Neural progenitor cell (in vitro differentiated cells): ENCODE measurements at regions not wholly inside any gene's neighbourhood (a gene's known extent, or its start where the extent isn't known, plus 50 kb on each side); places are given as distances from the start of the nearest gene placed in this dataset.

Experiments used
- DNase-seq: peaks from one replicate; pipeline ENCODE4 v3.0.0-alpha.2; 2016; ENCODE audit warnings: low spot score
- H2AFZ ChIP-seq: fragments of 200-600 bp; sonication (generic); replicated peaks from 2 replicates; pipeline ENCODE4 v1.6.1; 2016; ENCODE audit warnings: antibody characterized with exemption
- H3F3A ChIP-seq: fragments of 200-600 bp; sonication (generic); 2 replicates; pipeline ENCODE4 v1.6.1; 2016; ENCODE audit warnings: antibody characterized with exemption, low read depth
- H3K27ac ChIP-seq: fragments of 200-600 bp; sonication (generic); 2 replicates; pipeline ENCODE4 v1.5.1; 2016; ENCODE audit warnings: mild to moderate bottlenecking
- H3K27me3 ChIP-seq: fragments of 200-600 bp; sonication (generic); 2 replicates; pipeline ENCODE4 v1.6.1; 2016; ENCODE audit warnings: mild to moderate bottlenecking, moderate library complexity
- H3K36me3 ChIP-seq: fragments of 200-600 bp; sonication (generic); 2 replicates; pipeline ENCODE4 v1.5.1; 2016
- H3K4me1 ChIP-seq: fragments of 200-600 bp; sonication (generic); 2 replicates; pipeline ENCODE4 v1.6.1; 2016; ENCODE audit warnings: mixed run types
- H3K4me2 ChIP-seq: fragments of 200-600 bp; sonication (generic); 2 replicates; pipeline ENCODE4 v1.6.1; 2016
- H3K4me3 ChIP-seq: fragments of 200-600 bp; sonication (generic); 2 replicates; pipeline ENCODE4 v1.5.1; 2016
- H3K79me2 ChIP-seq: fragments of 200-600 bp; sonication (generic); 2 replicates; pipeline ENCODE4 v1.6.1; 2016; ENCODE audit warnings: low read depth
- H3K9ac ChIP-seq: fragments of 200-600 bp; sonication (generic); 2 replicates; pipeline ENCODE4 v1.6.1; 2016
- H3K9me3 ChIP-seq: fragments of 200-600 bp; sonication (generic); 2 replicates; pipeline ENCODE4 v1.5.1; 2016; ENCODE audit warnings: low read depth
- H4K20me1 ChIP-seq: fragments of 200-600 bp; sonication (generic); 2 replicates; pipeline ENCODE4 v1.6.1; 2016; ENCODE audit warnings: low read depth
- H3K27ac Mint-ChIP-seq: 3 replicates; pipeline ENCODE4 v1.8.0; 2021; ENCODE audit warnings: mixed read lengths
- H3K27me3 Mint-ChIP-seq: 2 replicates; pipeline ENCODE4 v1.8.0; 2022; ENCODE audit warnings: low read depth, mild to moderate bottlenecking, inconsistent platforms, moderate library complexity, mixed read lengths; ENCODE audit not compliant: insufficient read depth
- H3K36me3 Mint-ChIP-seq: 3 replicates; pipeline ENCODE4 v1.8.0; 2021; ENCODE audit warnings: mixed read lengths
- H3K4me1 Mint-ChIP-seq: 3 replicates; pipeline ENCODE4 v1.8.0; 2021; ENCODE audit warnings: mixed read lengths
- H3K4me3 Mint-ChIP-seq: 3 replicates; pipeline ENCODE4 v1.8.0; 2021; ENCODE audit warnings: mild to moderate bottlenecking, moderate library complexity, mixed read lengths
- H3K9me3 Mint-ChIP-seq: 3 replicates; pipeline ENCODE4 v1.8.0; 2020; ENCODE audit warnings: mixed read lengths
- EZH2 ChIP-seq: fragments of 200-600 bp; sonication (generic); IDR thresholded peaks from 2 replicates; pipeline ENCODE4 v1.6.1; 2017; ENCODE audit warnings: antibody characterized with exemption, mild to moderate bottlenecking, moderate library complexity
- EZH2phosphoT487 ChIP-seq: fragments of 200-600 bp; sonication (generic); IDR thresholded peaks from 2 replicates; pipeline ENCODE4 v1.6.1; 2017; ENCODE audit warnings: antibody characterized with exemption
- TF ChIP-seq, protein P1 (sequence below): fragments of 200-600 bp; sonication (generic); IDR thresholded peaks from 2 replicates; pipeline ENCODE4 v1.5.1; 2017; ENCODE audit warnings: antibody characterized with exemption, mild to moderate bottlenecking

DNA sequence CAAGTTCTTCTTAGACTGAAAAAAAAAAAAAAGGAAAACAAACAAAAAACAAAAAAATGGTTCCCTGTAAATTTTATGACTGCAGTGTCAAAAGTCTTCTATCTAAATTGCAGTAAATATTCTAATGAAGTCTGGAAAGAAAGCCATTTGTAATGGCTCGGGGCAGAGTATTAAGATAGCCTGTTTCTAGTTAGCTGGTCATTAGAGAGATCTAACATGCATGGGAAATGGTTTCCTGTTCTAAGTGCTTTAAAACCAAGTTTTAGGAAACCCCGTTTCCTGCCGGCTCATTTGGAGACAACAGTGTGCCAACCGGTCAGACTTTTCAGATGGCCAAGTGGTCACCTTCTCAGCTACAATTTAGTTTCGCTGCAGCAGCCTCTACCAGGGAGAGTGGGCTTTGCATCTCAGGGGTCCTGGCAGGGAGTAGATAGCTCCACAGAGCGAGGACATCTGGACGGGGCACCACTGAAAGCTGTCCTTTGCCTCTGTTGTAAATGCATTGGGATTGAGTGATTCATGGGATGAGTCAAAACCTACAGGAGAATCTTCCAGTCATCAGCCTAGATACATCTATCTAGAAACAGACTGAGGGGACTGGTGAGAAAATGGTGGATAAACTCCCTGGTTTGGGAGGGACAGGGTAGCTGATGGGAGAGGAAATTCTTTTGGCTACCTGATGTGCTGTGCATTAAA is 473.2 kb upstream of the SALL1 start:
- Histone ChIP-seq H3K36me3 (no peaks in the 10 kb centered on the region), H3K79me2 (no peaks in the 10 kb centered on the region), H3K27ac (no peak overlapping the region), H3F3A (no peaks in the 10 kb centered on the region), H2AFZ (peak overlapping the region; percentile 2), H4K20me1 (no peaks in the 10 kb centered on the region), H3K4me1 (peaks cover 7% of the 10 kb centered on the region), H3K9me3 (no peaks in the 10 kb centered on the region), H3K4me2 (no peak overlapping the region), H3K4me3 (no peak overlapping the region), H3K9ac (no peak overlapping the region), H3K27me3 (peaks cover 18% of the 10 kb centered on the region)
- Mint-ChIP-seq H3K27ac (no peak overlapping the region), H3K4me3 (no peak overlapping the region), H3K4me1 (peaks cover 3% of the 10 kb centered on the region), H3K36me3 (no peaks in the 10 kb centered on the region), H3K9me3 (peaks cover 3% of the 10 kb centered on the region), H3K27me3 (peaks cover 5% of the 10 kb centered on the region)
- no peak for DNase-seq
- TF ChIP-seq, protein P1, sequence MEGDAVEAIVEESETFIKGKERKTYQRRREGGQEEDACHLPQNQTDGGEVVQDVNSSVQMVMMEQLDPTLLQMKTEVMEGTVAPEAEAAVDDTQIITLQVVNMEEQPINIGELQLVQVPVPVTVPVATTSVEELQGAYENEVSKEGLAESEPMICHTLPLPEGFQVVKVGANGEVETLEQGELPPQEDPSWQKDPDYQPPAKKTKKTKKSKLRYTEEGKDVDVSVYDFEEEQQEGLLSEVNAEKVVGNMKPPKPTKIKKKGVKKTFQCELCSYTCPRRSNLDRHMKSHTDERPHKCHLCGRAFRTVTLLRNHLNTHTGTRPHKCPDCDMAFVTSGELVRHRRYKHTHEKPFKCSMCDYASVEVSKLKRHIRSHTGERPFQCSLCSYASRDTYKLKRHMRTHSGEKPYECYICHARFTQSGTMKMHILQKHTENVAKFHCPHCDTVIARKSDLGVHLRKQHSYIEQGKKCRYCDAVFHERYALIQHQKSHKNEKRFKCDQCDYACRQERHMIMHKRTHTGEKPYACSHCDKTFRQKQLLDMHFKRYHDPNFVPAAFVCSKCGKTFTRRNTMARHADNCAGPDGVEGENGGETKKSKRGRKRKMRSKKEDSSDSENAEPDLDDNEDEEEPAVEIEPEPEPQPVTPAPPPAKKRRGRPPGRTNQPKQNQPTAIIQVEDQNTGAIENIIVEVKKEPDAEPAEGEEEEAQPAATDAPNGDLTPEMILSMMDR = no peak
- TF ChIP-seq EZH2 = no peak
- no peak for TF ChIP-seq EZH2phosphoT487

DNA sequence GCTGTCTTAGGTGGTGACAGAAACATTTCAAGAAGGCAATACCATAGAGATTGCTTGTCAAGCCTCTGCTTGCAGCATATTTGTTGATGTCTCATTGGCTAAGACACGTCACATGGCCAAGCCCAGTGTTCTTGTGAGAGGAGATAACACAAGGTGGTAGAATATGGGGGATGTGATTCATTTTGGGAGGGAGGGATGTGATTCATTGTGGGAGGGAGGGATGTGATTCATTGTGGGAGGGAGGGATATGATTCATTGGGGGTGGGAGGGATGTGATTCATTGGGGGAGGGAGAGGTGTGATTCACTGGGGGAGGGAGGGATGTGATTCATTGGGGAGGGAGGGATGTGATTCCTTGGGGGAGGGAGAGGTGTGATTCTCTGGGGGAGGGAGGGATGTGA is 470.5 kb upstream of the SALL1 start:
- no peak overlapping the region for H3K4me3 Mint-ChIP-seq
- H4K20me1 ChIP-seq = no peaks in the 10 kb centered on the region
- H3K36me3 ChIP-seq = no peaks in the 10 kb centered on the region
- peaks cover under 1% of the 10 kb centered on the region for H3F3A ChIP-seq
- H3K27me3 Mint-ChIP-seq = peaks cover 5% of the 10 kb centered on the region
- H3K36me3 Mint-ChIP-seq = no peaks in the 10 kb centered on the region
- no peak overlapping the region for H3K27ac ChIP-seq
- peaks cover 14% of the 10 kb centered on the region for H3K4me1 ChIP-seq
- no peak overlapping the region for H3K4me3 ChIP-seq
- H3K9me3 Mint-ChIP-seq = peaks cover 6% of the 10 kb centered on the region
- TF ChIP-seq EZH2phosphoT487 = no peak
- TF ChIP-seq, protein P1 = no peak
- TF ChIP-seq EZH2 = no peak
- H3K79me2 ChIP-seq = no peaks in the 10 kb centered on the region
- no peak overlapping the region for H2AFZ ChIP-seq
- no peak overlapping the region for H3K4me2 ChIP-seq
- peaks cover 3% of the 10 kb centered on the region for H3K4me1 Mint-ChIP-seq
- H3K9ac ChIP-seq = no peak overlapping the region
- DNase-seq = no peak
- H3K9me3 ChIP-seq = no peaks in the 10 kb centered on the region
- no peaks in the 10 kb centered on the region for H3K27me3 ChIP-seq
- no peak overlapping the region for H3K27ac Mint-ChIP-seq

DNA sequence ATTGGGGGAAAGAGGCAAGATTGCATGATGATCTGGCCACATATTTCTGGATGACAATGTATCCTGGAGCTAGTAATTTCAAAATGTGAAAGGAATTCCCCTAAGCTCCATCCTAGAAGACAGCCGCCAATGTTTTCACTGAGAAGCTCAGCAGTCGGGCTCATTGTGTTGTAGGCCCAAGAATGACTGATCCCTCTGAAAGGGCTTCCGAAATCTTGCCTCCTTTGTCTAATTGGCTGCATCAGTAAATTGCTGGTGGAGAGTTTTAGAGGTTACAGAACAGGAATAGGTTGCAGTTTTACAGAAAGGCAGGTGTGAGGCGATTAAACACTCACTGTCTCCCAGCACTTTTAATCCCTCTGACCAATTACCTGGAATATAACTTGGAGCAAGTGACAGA is 464.1 kb upstream of the SALL1 start:
- Histone ChIP-seq H4K20me1 (no peaks in the 10 kb centered on the region), H3F3A (peaks cover 29% of the 10 kb centered on the region), H3K9ac (no peak overlapping the region), H3K79me2 (no peaks in the 10 kb centered on the region), H3K4me3 (no peak overlapping the region), H3K27ac (peak overlapping the region; percentile 90), H3K4me2 (peak overlapping the region; percentile 72), H2AFZ (no peak overlapping the region), H3K9me3 (no peaks in the 10 kb centered on the region), H3K27me3 (no peaks in the 10 kb centered on the region), H3K36me3 (no peaks in the 10 kb centered on the region), H3K4me1 (peaks cover 49% of the 10 kb centered on the region)
- Mint-ChIP-seq H3K9me3 (peaks cover 3% of the 10 kb centered on the region), H3K4me3 (no peak overlapping the region), H3K27ac (no peak overlapping the region), H3K36me3 (no peaks in the 10 kb centered on the region), H3K27me3 (no peaks in the 10 kb centered on the region), H3K4me1 (peaks cover 15% of the 10 kb centered on the region)
- TF ChIP-seq, protein P1 = no peak
- TF ChIP-seq EZH2phosphoT487 = peak; percentile 27
- peak; percentile 90 for DNase-seq
